ENCODE measurements at regions not wholly inside any gene's neighbourhood (a gene's known extent, or its start where the extent isn't known, plus 50 kb on each side); places are given as distances from the start of the nearest gene placed in this dataset.

- TF ChIP-seq GABPA (IDR thresholded peaks at IDR 0.05; ENCODE audit: low read depth) (0 out of 2 replicates have a peak, but pooled peaks have one; percentile 15), POLR2AphosphoS5 (IDR thresholded peaks at IDR 0.05; ENCODE audit: low read depth) (peak; percentile 58), SPI1 (IDR thresholded peaks at IDR 0.05; ENCODE audit: borderline replicate concordance, low read depth) (peak; percentile 99)
- TF ChIP-seq, protein P1, sequence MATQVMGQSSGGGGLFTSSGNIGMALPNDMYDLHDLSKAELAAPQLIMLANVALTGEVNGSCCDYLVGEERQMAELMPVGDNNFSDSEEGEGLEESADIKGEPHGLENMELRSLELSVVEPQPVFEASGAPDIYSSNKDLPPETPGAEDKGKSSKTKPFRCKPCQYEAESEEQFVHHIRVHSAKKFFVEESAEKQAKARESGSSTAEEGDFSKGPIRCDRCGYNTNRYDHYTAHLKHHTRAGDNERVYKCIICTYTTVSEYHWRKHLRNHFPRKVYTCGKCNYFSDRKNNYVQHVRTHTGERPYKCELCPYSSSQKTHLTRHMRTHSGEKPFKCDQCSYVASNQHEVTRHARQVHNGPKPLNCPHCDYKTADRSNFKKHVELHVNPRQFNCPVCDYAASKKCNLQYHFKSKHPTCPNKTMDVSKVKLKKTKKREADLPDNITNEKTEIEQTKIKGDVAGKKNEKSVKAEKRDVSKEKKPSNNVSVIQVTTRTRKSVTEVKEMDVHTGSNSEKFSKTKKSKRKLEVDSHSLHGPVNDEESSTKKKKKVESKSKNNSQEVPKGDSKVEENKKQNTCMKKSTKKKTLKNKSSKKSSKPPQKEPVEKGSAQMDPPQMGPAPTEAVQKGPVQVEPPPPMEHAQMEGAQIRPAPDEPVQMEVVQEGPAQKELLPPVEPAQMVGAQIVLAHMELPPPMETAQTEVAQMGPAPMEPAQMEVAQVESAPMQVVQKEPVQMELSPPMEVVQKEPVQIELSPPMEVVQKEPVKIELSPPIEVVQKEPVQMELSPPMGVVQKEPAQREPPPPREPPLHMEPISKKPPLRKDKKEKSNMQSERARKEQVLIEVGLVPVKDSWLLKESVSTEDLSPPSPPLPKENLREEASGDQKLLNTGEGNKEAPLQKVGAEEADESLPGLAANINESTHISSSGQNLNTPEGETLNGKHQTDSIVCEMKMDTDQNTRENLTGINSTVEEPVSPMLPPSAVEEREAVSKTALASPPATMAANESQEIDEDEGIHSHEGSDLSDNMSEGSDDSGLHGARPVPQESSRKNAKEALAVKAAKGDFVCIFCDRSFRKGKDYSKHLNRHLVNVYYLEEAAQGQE (IDR thresholded peaks at IDR 0.05; ENCODE audit: insufficient replicate concordance, low read depth) = no peak
- no peaks in the 10 kb centered on the region for H3K27me3 ChIP-seq (ENCODE audit: insufficient read depth, poor library complexity, severe bottlenecking)
- H3K4me3 ChIP-seq (replicated peaks; ENCODE audit: insufficient read depth, low read length) = no peak overlapping the region
- H3K27ac ChIP-seq (replicated peaks) = no peak overlapping the region
- DNase-seq (ENCODE audit: low read depth in 1 of 2, low spot score in 1 of 2) = peak; percentile 51 to 83
Measured at GRCh38 chr16:27729516-27730304, 179.8 kb downstream of the KATNIP start.

DNA sequence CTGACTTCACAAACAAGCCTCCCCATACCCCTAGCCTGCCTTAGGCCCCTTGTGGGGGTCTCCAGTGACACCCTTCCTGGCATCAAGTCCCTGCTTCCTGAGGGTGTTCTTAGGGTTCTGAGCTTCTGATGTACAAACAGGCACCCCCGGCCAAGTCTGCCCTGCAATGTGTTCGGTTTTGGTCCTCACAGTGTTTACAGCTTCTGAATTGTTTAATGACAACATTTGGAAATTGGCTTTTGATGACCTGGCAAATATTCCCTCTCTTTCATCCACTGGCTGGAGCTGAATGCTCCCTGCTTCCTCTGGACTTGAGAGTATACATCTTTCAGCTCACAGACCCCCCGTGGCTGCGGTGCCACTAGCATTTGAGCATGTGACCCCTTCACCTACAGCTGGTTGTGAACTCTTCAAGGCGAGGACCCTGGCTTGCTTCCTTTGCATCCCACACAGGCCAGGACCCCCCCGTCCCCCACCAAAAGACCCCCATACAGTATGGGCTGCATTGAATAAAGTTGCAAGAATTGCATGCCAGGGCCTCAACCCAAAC lies 180.8 kb downstream of the KATNIP start:
- TF ChIP-seq, protein P1 (IDR thresholded peaks at IDR 0.05; ENCODE audit: insufficient replicate concordance, low read depth) = no peak
- TF ChIP-seq CTCF (IDR thresholded peaks at IDR 0.05; ENCODE audit: insufficient read depth, low read length) (no peak), GABPA (IDR thresholded peaks at IDR 0.05; ENCODE audit: low read depth) (no peak), SPI1 (IDR thresholded peaks at IDR 0.05; ENCODE audit: borderline replicate concordance, low read depth) (no peak), POLR2AphosphoS5 (IDR thresholded peaks at IDR 0.05; ENCODE audit: low read depth) (no peak)
- DNase-seq (ENCODE audit: low read depth in 1 of 2, low spot score in 1 of 2) = no peak
- no peak overlapping the region for H3K27ac ChIP-seq (replicated peaks)

DNA sequence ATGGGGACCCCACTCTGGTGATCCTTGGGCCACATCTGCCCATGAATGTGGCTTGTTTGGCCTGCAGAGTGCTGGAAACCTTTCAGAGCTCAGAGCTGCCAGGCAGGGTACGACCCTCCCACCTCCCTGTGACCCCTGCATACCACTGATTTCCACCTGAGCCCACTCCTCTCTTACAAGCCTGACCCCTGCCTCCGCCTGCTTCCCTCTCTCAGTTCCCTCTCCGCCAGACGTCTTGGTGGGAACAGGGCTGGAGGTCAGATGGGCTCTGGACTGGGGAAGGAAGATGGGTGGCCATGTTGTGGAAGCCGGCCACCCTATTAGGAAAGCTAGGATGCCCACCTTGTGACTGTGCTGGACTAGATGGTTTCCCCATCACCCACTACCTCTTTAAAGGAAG lies 185.1 kb downstream of the KATNIP start:
- DNase-seq (ENCODE audit: low read depth in 1 of 2, low spot score in 1 of 2) = no peak
- no peak overlapping the region for H3K27ac ChIP-seq (replicated peaks)
- H3K4me3 ChIP-seq (replicated peaks; ENCODE audit: insufficient read depth, low read length) = no peak overlapping the region
- no peak for TF ChIP-seq CTCF (IDR thresholded peaks at IDR 0.05; ENCODE audit: insufficient read depth, low read length)
- TF ChIP-seq, protein P1 (IDR thresholded peaks at IDR 0.05; ENCODE audit: insufficient replicate concordance, low read depth) = no peak
- no peaks in the 10 kb centered on the region for H3K27me3 ChIP-seq (ENCODE audit: insufficient read depth, poor library complexity, severe bottlenecking)

More for the DNA sequence above, 180.8 kb downstream of the KATNIP start:
- no peaks in the 10 kb centered on the region for H3K27me3 ChIP-seq (ENCODE audit: insufficient read depth, poor library complexity, severe bottlenecking)
- H3K4me3 ChIP-seq (replicated peaks; ENCODE audit: insufficient read depth, low read length) = no peak overlapping the region

All from HL-60 (cell line).